Transverse colon (tissue), 4 donors: ENCODE measurements at regions not wholly inside any gene's neighbourhood (a gene's known extent, or its start where the extent isn't known, plus 50 kb on each side); places are given as distances from the start of the nearest gene placed in this dataset.

ENCODE experiments used
- DNase-seq: peaks from one replicate; pipeline ENCODE4 v3.0.0-alpha.2; 2019
- H3K27ac ChIP-seq, 4 donors: fragments of 200-600 bp; sonication (generic); 2 replicates each; pipeline ENCODE4 v1.5.1; 2016 to 2018; ENCODE audit warnings: inconsistent platforms in 4 of 4
- H3K27me3 ChIP-seq: fragments of 200-600 bp; sonication (generic); 2 replicates; pipeline ENCODE4 v1.5.1; 2017; ENCODE audit warnings: inconsistent platforms
- H3K36me3 ChIP-seq, 4 donors: fragments of 200-600 bp; sonication (generic); 2 replicates each; pipeline ENCODE4 v1.5.1; 2017 to 2019; ENCODE audit warnings: inconsistent platforms in 4 of 4
- H3K4me1 ChIP-seq, 4 donors: fragments of 200-600 bp; sonication (generic); 2 replicates each; pipeline ENCODE4 v1.5.1; 2017 to 2020; ENCODE audit warnings: inconsistent platforms in 4 of 4
- H3K4me3 ChIP-seq, 4 donors: fragments of 200-600 bp; sonication (generic); 1 replicate in 1 of 4; 2 replicates in 3 of 4; pipeline versions ENCODE4 v1.5.1 to v1.6.1; 2017 to 2019; ENCODE audit warnings: inconsistent platforms in 4 of 4
- H3K9me3 ChIP-seq, 2 donors: fragments of 200-600 bp; sonication (generic); 2 replicates each; pipeline ENCODE4 v1.5.1; 2017 to 2019; ENCODE audit warnings: inconsistent platforms in 2 of 2
- EP300 ChIP-seq: sonication (generic); formaldehyde crosslinking; IDR thresholded peaks from one replicate; pipeline ENCODE4 v1.6.1; 2017; ENCODE audit warnings: antibody characterized with exemption, low read depth
- POLR2A ChIP-seq: fragments of 450-650 bp; IDR thresholded peaks from one replicate; pipeline ENCODE4 v1.6.1; 2016; ENCODE audit warnings: antibody characterized with exemption, mild to moderate bottlenecking, moderate library complexity
- POLR2AphosphoS5 ChIP-seq, 3 donors: sonication (generic); formaldehyde crosslinking; IDR thresholded peaks; one replicate each; pipeline ENCODE4 v1.6.1; 2016; ENCODE audit warnings: antibody characterized with exemption in 3 of 3
- WGBS, 2 donors: methylation state at CpG; one replicate each; pipeline ENCODE4 v1.1.5; 2018; ENCODE audit warnings: low coverage in 1 of 2; 5-methylcytosine and 5-hydroxymethylcytosine counted together
- in situ Hi-C, 4 donors: fragments of 200-750 bp; cut with MboI; loops; one replicate each; pipeline versions ENCODE4 v1.15.0 to v1.15.1; 2017; ENCODE audit warnings: low sequenced_read_pairs in 3 of 4, low pct_ligation_motif_present in 1 of 4, low pct_unique_long_range_greater_than_20kb in 1 of 4
- intact Hi-C: fragments of 100-400 bp; cut with DNase I; formaldehyde crosslinking; loops from one replicate; pipeline ENCODE4 v1.15.1; 2023; ENCODE audit warnings: low total_unique reads
- TF ChIP-seq, protein P1 (sequence below), 5 experiments: fragments of 200-600 bp in 3 of 5; fragments of 450-650 bp in 2 of 5; sonication (generic) in 3 of 5; IDR thresholded peaks; 1 replicate in 2 of 5; 2 replicates in 3 of 5; pipeline ENCODE4 v1.5.1; 2016 to 2017; ENCODE audit warnings: antibody characterized with exemption in 5 of 5, inconsistent platforms in 3 of 5, mild to moderate bottlenecking in 2 of 5, moderate library complexity in 1 of 5

DNA sequence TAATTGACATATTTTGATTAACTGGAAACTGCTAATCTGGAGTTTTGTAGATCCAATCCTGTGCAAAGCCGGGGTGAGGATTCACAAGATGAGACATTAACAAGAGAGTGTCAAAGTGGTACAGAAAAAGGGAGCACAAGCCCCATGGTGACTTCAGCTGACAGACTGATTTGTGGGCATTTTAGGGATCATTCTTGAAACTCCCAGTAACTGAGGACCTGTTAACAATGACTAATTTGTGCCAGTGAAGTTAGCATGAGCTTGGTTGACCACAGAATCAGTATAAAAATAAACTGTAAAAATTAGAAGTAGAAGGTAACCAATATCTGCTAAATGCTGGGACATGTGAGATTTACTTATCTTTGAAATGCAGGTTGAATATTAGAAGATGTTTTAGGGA, 1578.3 kb downstream of the EFNA5 start:
- TF ChIP-seq, protein P1, sequence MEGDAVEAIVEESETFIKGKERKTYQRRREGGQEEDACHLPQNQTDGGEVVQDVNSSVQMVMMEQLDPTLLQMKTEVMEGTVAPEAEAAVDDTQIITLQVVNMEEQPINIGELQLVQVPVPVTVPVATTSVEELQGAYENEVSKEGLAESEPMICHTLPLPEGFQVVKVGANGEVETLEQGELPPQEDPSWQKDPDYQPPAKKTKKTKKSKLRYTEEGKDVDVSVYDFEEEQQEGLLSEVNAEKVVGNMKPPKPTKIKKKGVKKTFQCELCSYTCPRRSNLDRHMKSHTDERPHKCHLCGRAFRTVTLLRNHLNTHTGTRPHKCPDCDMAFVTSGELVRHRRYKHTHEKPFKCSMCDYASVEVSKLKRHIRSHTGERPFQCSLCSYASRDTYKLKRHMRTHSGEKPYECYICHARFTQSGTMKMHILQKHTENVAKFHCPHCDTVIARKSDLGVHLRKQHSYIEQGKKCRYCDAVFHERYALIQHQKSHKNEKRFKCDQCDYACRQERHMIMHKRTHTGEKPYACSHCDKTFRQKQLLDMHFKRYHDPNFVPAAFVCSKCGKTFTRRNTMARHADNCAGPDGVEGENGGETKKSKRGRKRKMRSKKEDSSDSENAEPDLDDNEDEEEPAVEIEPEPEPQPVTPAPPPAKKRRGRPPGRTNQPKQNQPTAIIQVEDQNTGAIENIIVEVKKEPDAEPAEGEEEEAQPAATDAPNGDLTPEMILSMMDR (IDR thresholded peaks at IDR 0.05) = no peak
- TF ChIP-seq POLR2AphosphoS5 (IDR thresholded peaks at IDR 0.05) = no peak
- no peak for TF ChIP-seq EP300
- TF ChIP-seq POLR2A = no peak
- Histone ChIP-seq H3K9me3 (no peaks in the 10 kb centered on the region), H3K27me3 (no peaks in the 10 kb centered on the region), H3K36me3 (no peaks in the 10 kb centered on the region), H3K27ac (no peak overlapping the region), H3K4me1 (no peaks in the 10 kb centered on the region), H3K4me3 (no peak overlapping the region)
- intact Hi-C loops = no loop called here
- DNase-seq = no peak
- 73% methylated on average over 1 of the region's 1 CpG for WGBS, 2 donors
- in situ Hi-C loops = no loop called here

DNA sequence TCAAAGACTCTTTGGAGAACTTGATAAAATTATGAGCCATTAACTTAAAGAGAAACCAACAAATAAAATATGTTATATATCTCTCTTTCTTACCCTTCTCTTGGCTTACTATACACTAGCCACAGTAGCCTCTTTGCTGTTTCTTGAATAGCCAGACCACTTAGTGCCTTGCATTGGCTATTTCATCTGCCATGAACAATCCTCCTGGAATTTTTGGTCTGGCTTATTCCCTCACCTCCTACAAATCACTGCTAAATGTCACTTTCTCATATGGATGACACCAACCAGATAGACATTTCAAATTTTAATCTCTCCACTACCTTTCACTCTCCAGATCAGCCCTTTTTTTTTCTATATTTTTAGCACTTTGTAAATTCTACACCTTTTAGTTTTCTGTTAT, 1581.7 kb downstream of the EFNA5 start:
- H3K27me3 ChIP-seq = no peaks in the 10 kb centered on the region
- in situ Hi-C loops = no loop called here

DNA sequence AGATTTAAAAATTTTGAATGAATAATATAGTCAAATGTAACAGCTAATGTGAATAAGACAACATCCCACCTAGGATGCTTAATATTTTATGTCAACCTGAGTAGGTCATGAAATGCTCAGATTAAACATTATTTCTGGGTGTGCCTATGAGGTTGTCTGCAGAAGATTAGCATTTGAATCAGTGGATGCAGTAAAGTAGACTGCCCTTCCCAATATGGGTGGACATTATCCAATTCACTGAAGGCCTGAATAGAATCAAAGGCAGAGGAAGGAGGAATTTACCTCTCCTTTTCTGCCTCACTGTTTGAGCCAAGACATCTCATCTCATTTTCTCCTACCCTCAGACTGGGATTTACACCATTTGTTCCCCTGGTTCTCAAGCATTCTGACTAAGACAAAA, 1582.3 kb downstream of the EFNA5 start:
- H3K27me3 ChIP-seq = no peaks in the 10 kb centered on the region
- no peaks in the 10 kb centered on the region for H3K4me1 ChIP-seq
- no peaks in the 10 kb centered on the region for H3K36me3 ChIP-seq
- DNase-seq = no peak
- in situ Hi-C loops = no loop called here
- H3K9me3 ChIP-seq = no peaks in the 10 kb centered on the region
- intact Hi-C loops = no loop called here
- no peak overlapping the region for H3K4me3 ChIP-seq
- TF ChIP-seq, protein P1 (IDR thresholded peaks at IDR 0.05) = no peak
- TF ChIP-seq EP300 = no peak
- no peak for TF ChIP-seq POLR2AphosphoS5 (IDR thresholded peaks at IDR 0.05)
- TF ChIP-seq POLR2A = no peak
- H3K27ac ChIP-seq = no peak overlapping the region

More for the DNA sequence above, 1581.7 kb downstream of the EFNA5 start:
- no peak overlapping the region for H3K4me3 ChIP-seq
- H3K9me3 ChIP-seq = no peaks in the 10 kb centered on the region
- intact Hi-C loops = no loop called here
- no peak overlapping the region for H3K27ac ChIP-seq
- H3K4me1 ChIP-seq = no peaks in the 10 kb centered on the region
- H3K36me3 ChIP-seq = no peaks in the 10 kb centered on the region
- no peak for DNase-seq
- TF ChIP-seq, protein P1 (IDR thresholded peaks at IDR 0.05) = no peak
- TF ChIP-seq POLR2A (no peak), POLR2AphosphoS5 (IDR thresholded peaks at IDR 0.05) (no peak), EP300 (no peak)

GRCh38 chr5:106086352-106086751, 1584.4 kb downstream of the EFNA5 start:
- TF ChIP-seq EP300 = no peak
- TF ChIP-seq POLR2A = no peak
- TF ChIP-seq POLR2AphosphoS5 (IDR thresholded peaks at IDR 0.05) = no peak
- TF ChIP-seq, protein P1 (IDR thresholded peaks at IDR 0.05) = no peak
- in situ Hi-C loops (no loop called here), intact Hi-C loops (no loop called here)
- Histone ChIP-seq H3K27me3 (no peaks in the 10 kb centered on the region), H3K36me3 (no peaks in the 10 kb centered on the region), H3K4me3 (no peak overlapping the region), H3K9me3 (no peaks in the 10 kb centered on the region), H3K4me1 (no peaks in the 10 kb centered on the region), H3K27ac (no peak overlapping the region)
- 60 to 63% methylated on average over 2 of the region's 2 CpGs for WGBS, 2 donors
- DNase-seq = no peak
